ENCODE measurements at regions not wholly inside any gene's neighbourhood (a gene's known extent, or its start where the extent isn't known, plus 50 kb on each side); places are given as distances from the start of the nearest gene placed in this dataset.

DNA sequence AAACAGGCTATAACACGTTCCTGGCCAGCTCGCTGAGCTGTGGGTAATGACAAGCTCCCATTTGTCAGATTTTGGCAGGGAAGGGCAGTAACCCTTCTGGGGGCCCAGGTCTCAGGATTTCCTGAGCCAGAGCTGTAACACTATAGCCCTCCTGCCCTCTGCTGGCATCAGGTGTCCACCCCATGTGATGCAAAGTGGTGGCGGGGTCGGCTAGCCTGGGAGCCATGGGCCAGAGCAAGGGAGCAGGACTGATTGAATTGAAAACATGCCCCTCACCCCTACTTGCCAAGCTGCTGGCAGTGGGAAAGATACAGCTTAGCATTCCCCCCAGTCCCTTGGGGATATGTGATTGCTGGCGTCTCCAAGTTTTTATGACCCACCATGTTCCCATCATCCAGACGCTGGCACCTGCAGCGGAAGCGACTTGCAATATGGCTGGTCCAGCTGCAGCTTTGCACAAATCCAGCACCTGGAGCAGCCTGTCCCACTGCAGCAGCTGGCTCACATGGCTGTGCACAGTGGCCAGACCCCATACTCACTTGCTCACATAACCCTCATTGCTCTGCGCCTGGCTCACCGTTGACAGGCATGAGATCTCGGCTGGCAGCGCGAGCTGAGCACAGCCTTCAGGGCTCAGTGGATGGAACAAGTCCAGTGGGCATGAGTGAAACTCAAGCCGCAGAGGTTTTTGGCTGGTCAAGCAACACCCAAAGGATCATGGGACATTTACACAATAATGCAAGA, 1147.8 kb downstream of the JRKL start:
- TF ChIP-seq EP300 (IDR thresholded peaks at IDR 0.05): no peak
- TF ChIP-seq, protein P1, sequence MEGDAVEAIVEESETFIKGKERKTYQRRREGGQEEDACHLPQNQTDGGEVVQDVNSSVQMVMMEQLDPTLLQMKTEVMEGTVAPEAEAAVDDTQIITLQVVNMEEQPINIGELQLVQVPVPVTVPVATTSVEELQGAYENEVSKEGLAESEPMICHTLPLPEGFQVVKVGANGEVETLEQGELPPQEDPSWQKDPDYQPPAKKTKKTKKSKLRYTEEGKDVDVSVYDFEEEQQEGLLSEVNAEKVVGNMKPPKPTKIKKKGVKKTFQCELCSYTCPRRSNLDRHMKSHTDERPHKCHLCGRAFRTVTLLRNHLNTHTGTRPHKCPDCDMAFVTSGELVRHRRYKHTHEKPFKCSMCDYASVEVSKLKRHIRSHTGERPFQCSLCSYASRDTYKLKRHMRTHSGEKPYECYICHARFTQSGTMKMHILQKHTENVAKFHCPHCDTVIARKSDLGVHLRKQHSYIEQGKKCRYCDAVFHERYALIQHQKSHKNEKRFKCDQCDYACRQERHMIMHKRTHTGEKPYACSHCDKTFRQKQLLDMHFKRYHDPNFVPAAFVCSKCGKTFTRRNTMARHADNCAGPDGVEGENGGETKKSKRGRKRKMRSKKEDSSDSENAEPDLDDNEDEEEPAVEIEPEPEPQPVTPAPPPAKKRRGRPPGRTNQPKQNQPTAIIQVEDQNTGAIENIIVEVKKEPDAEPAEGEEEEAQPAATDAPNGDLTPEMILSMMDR (IDR thresholded peaks at IDR 0.05): no peak
- TF ChIP-seq, protein P2, sequence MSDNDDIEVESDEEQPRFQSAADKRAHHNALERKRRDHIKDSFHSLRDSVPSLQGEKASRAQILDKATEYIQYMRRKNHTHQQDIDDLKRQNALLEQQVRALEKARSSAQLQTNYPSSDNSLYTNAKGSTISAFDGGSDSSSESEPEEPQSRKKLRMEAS (IDR thresholded peaks at IDR 0.05): no peak

All from A549 (cell line).